Fibroblast of lung (primary cell): ENCODE measurements at regions not wholly inside any gene's neighbourhood (a gene's known extent, or its start where the extent isn't known, plus 50 kb on each side); places are given as distances from the start of the nearest gene placed in this dataset.

Experiments
- CTCF ChIP-seq, 2 donors: IDR thresholded peaks in 1 of 2; conservative IDR thresholded peaks in 1 of 2; 1 replicate in 1 of 2; 2 replicates in 1 of 2; pipeline ENCODE4 v1.5.1; 2011 to 2012; ENCODE audit warnings: low read length in 2 of 2, control low read depth in 1 of 2, inconsistent platforms in 1 of 2, low read depth in 1 of 2, mild to moderate bottlenecking in 1 of 2
- EZH2 ChIP-seq: IDR thresholded peaks from 2 replicates; pipeline ENCODE4 v1.5.1; 2012; ENCODE audit warnings: low read length, control low read depth, mild to moderate bottlenecking; ENCODE audit errors: missing control alignments

- no peak for TF ChIP-seq CTCF (conservative IDR thresholded peaks at IDR 0.05 in 1 of 2, IDR thresholded peaks at IDR 0.05 in 1 of 2; ENCODE audit: low read depth in 1 of 2, low read length in 2 of 2)
- TF ChIP-seq EZH2: no peak
Measured at GRCh38 chr13:63279136-63279535, 1863.5 kb upstream of the PCDH20 start.
